Psoas muscle (tissue), 7 donors: ENCODE measurements at regions not wholly inside any gene's neighbourhood (a gene's known extent, or its start where the extent isn't known, plus 50 kb on each side); places are given as distances from the start of the nearest gene placed in this dataset.

Source experiments
- ATAC-seq, 4 donors: fragments of 200-7000 bp; cut with Tn5 transposase; one replicate each; pipeline ENCODE4 v1.9.1; 2020; ENCODE audit warnings: moderate library complexity in 3 of 4, mild to moderate bottlenecking in 2 of 4
- DNase-seq, 2 donors: peaks; one replicate each; pipeline ENCODE4 v3.0.0-alpha.2; 2020
- H3K27ac ChIP-seq: fragments of 200-600 bp; one replicate; pipeline ENCODE4 v1.8.0; 2022
- H3K27me3 ChIP-seq, 3 donors: fragments of 200-600 bp in 1 of 3; one replicate each; pipeline versions ENCODE4 v1.6.1 to v1.8.0; 2013 to 2022; ENCODE audit warnings: low read length in 2 of 3, mild to moderate bottlenecking in 2 of 3, moderate library complexity in 1 of 3; ENCODE audit not compliant: insufficient read depth in 3 of 3
- H3K36me3 ChIP-seq, 2 donors: fragments of 200-600 bp in 1 of 2; one replicate each; pipeline versions ENCODE4 v1.6.1 to v1.8.0; 2013 to 2022; ENCODE audit warnings: low read depth in 1 of 2, mild to moderate bottlenecking in 1 of 2, moderate library complexity in 1 of 2; ENCODE audit not compliant: insufficient read depth in 1 of 2
- H3K4me1 ChIP-seq: fragments of 200-600 bp; one replicate; pipeline ENCODE4 v1.8.0; 2022
- H3K4me3 ChIP-seq: fragments of 200-600 bp; one replicate; pipeline ENCODE4 v1.8.0; 2022; ENCODE audit warnings: mild to moderate bottlenecking
- H3K9me3 ChIP-seq: fragments of 200-600 bp; one replicate; pipeline ENCODE4 v1.8.0; 2022
- WGBS, 3 donors: extraction: QIAGEN DNeasy Blood & Tissue Kit; methylation state at CpG; one replicate each; pipeline versions ENCODE4 v1.1.6 to v1.1.7; 2013; 5-methylcytosine and 5-hydroxymethylcytosine counted together
- intact Hi-C, 2 donors: fragments of 100-400 bp; cut with DNase I; formaldehyde crosslinking; loops; one replicate each; pipeline versions ENCODE4 v1.11.0 to v1.14.2; 2022
- TF ChIP-seq, protein P1 (sequence below): fragments of 200-600 bp; IDR thresholded peaks from one replicate; pipeline ENCODE4 v1.8.0; 2022; ENCODE audit warnings: antibody characterized with exemption
- donor health status: healthy with polysubstance abuse.
- donor health status: DM: no; HTN: no; CAD: no; lungs with moderate emphysema.
- donor health status: Bipolar disorder and iron deficiency.
- donor health status: healthy.
- donor health status: DM: yes; HTN: yes; CAD: no.
- donor health status: DM: no; HTN: no; CAD: no.
- donor health status: DM: yes; HTN: yes; CAD: no.

DNA sequence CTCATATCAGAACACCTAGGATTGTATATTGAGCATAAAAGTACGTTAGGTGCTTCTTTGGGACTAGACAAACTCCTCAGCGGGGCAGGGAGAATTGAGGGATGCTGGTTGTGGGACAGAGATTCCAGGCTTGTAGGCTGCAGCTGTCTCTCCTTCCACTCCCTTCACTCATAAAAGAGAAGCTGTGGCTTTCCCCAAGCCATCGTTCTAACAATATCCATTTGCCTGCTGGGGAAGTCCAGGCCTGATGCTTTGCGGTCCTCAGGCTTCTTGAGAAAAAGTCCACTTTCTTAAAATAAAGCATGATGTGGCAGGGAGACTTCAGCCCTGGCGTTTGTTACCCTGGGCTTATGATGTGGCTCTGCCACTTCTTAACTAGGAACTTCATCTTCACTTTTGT, 129.3 kb upstream of the OSMR start:
- Histone ChIP-seq H3K27ac (no peak overlapping the region), H3K9me3 (no peaks in the 10 kb centered on the region), H3K4me3 (no peak overlapping the region), H3K4me1 (no peaks in the 10 kb centered on the region), H3K36me3 (no peaks in the 10 kb centered on the region), H3K27me3 (no peaks in the 10 kb centered on the region)
- DNase-seq (no peak), ATAC-seq (no peak)
- intact Hi-C loops, result no loop called here
- TF ChIP-seq, protein P1, sequence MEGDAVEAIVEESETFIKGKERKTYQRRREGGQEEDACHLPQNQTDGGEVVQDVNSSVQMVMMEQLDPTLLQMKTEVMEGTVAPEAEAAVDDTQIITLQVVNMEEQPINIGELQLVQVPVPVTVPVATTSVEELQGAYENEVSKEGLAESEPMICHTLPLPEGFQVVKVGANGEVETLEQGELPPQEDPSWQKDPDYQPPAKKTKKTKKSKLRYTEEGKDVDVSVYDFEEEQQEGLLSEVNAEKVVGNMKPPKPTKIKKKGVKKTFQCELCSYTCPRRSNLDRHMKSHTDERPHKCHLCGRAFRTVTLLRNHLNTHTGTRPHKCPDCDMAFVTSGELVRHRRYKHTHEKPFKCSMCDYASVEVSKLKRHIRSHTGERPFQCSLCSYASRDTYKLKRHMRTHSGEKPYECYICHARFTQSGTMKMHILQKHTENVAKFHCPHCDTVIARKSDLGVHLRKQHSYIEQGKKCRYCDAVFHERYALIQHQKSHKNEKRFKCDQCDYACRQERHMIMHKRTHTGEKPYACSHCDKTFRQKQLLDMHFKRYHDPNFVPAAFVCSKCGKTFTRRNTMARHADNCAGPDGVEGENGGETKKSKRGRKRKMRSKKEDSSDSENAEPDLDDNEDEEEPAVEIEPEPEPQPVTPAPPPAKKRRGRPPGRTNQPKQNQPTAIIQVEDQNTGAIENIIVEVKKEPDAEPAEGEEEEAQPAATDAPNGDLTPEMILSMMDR, result no peak
- WGBS, 3 donors, result 35 to 48% (median 41%) methylated on average over 5 of the region's 5 CpGs

DNA sequence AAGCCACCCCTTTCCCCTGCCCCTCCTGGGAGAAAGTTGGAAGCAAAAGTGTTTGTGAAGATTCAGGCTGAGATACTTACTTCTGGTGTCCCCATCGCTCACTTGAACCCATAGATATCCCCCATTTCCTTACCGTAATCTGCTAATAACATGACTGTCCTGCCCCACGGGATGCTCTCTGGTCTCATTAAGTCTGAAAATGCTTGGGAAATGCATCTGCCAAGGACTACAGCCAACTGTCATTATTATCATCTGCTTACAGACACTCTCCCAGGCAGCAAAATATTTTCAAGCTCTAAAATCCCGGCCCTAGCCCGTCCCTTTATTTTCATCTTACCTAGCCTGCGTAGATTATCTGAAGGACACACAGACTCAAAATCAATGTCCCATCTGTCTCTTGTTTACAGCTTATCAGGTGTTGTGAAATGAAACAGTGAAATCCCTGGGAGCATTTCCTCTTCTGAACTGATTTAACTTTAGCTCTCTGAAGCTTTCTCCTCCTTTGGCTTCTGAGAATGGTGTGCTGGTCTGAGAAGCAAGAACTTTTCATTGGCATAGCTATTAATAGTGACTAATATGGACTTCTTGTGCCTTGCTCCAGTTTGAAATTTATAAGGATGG, 126.9 kb upstream of the OSMR start:
- intact Hi-C loops, result no loop called here
- DNase-seq, result peak in 1 of 2 donors; percentile 48
- WGBS, 3 donors, result 16 to 35% (median 21%) methylated on average over 6 of the region's 6 CpGs
- peak in 3 of 4 donors; percentile 31 to 70 (median 57) for ATAC-seq
- Histone ChIP-seq H3K4me3 (no peak overlapping the region), H3K27me3 (no peaks in the 10 kb centered on the region), H3K9me3 (no peaks in the 10 kb centered on the region), H3K36me3 (no peaks in the 10 kb centered on the region), H3K27ac (no peak overlapping the region), H3K4me1 (no peaks in the 10 kb centered on the region)
- TF ChIP-seq, protein P1, result no peak

DNA sequence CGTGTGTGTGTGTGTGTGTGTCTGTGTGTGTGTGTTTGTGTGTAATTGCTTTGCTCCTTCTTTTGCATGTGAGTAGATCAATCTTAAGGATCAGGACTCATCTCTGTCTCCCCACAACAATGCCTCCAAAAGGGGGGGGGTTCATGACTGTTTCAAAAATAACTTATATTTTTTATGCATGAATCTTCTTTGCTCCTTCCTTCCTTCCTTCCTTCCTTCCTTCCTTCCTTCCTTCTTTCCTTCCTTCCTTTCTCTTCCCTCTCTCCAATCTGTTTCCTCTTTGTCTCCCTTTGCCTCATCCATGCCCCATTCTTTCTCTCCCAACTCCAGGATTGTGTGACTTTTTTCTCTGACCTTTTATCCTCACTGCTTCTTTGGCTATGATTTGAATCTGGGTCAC, 126.4 kb upstream of the OSMR start:
- intact Hi-C loops, result no loop called here
- no peaks in the 10 kb centered on the region for H3K9me3 ChIP-seq
- H3K27me3 ChIP-seq, result no peaks in the 10 kb centered on the region
- no peaks in the 10 kb centered on the region for H3K36me3 ChIP-seq
- TF ChIP-seq, protein P1, result no peak
- H3K27ac ChIP-seq, result no peak overlapping the region
- H3K4me1 ChIP-seq, result no peaks in the 10 kb centered on the region
- ATAC-seq (no peak), DNase-seq (no peak)
- no peak overlapping the region for H3K4me3 ChIP-seq
- 13 to 35% (median 21%) methylated on average over 1 of the region's 1 CpG for WGBS, 3 donors

DNA sequence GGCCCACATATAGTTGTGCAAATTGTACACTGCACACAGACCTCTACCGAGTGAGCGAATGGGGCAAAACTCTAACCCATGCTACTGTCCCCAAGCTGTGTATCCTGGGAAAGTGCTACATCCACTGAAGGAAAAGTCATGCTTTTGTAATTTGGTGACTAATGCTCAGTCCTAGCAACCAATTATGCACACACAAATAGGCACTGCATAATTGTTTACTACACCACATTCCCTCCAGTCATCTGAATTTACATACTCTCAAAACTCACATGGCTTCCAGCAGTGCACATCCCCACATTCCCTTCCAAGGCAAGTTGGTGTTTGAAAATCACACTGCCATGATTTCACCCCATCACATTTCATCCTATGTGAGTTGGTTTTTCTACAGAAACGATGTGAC, 125.9 kb upstream of the OSMR start:
- intact Hi-C loops, result no loop called here
- Histone ChIP-seq H3K36me3 (no peaks in the 10 kb centered on the region), H3K27me3 (no peaks in the 10 kb centered on the region), H3K4me3 (no peak overlapping the region), H3K9me3 (no peaks in the 10 kb centered on the region), H3K27ac (no peak overlapping the region), H3K4me1 (no peaks in the 10 kb centered on the region)
- TF ChIP-seq, protein P1, result no peak
- 51 to 68% (median 54%) methylated on average over 3 of the region's 3 CpGs for WGBS, 3 donors
- DNase-seq, result no peak
- ATAC-seq, result peak in 2 of 4 donors; percentile 48 to 62
